Common myeloid progenitor, CD34-positive (primary cell): ENCODE measurements at regions not wholly inside any gene's neighbourhood (a gene's known extent, or its start where the extent isn't known, plus 50 kb on each side); places are given as distances from the start of the nearest gene placed in this dataset.

ENCODE experiments used
- CTCF ChIA-PET: fragments of 350-600 bp; sonication (Branson Sonifier 250); formaldehyde crosslinking; loops from one replicate; lab custom pipeline; 2021; ENCODE audit warnings: antibody characterized with exemption; lab: Charles Lee
- POLR2A ChIA-PET: fragments of 350-600 bp; sonication (Branson Sonifier 250); formaldehyde crosslinking; loops from one replicate; lab custom pipeline; 2021; ENCODE audit warnings: antibody characterized with exemption; lab: Charles Lee
- DNase-seq, 3 donors: peaks; one replicate each; pipeline versions ENCODE4 v3.0.0 to v3.0.0-alpha.2; 2013
- H3K27ac ChIP-seq, 2 experiments: 1 replicate in 1 of 2; 2 replicates in 1 of 2; pipeline ENCODE4 v1.7.0; 2013; ENCODE audit warnings: inconsistent platforms in 2 of 2, low read length in 2 of 2, mild to moderate bottlenecking in 2 of 2, low read depth in 1 of 2, moderate library complexity in 1 of 2; ENCODE audit not compliant: severe bottlenecking in 2 of 2, insufficient read depth in 1 of 2, poor library complexity in 1 of 2
- H3K27me3 ChIP-seq, 5 experiments: replicated peaks in 2 of 5; 1 replicate in 3 of 5; 2 replicates in 2 of 5; pipeline versions ENCODE4 v1.6.1 to v1.7.0; 2013; ENCODE audit warnings: low read length in 4 of 5, mild to moderate bottlenecking in 2 of 5, moderate library complexity in 2 of 5, inconsistent platforms in 1 of 5; ENCODE audit not compliant: insufficient read depth in 5 of 5, control insufficient read depth in 4 of 5
- H3K36me3 ChIP-seq, 4 experiments: 1 replicate in 2 of 4; 2 replicates in 2 of 4; pipeline versions ENCODE4 v1.6.1 to v1.7.0; 2013; ENCODE audit warnings: low read length in 3 of 4, control low read depth in 1 of 4, mild to moderate bottlenecking in 1 of 4; ENCODE audit not compliant: control insufficient read depth in 4 of 4, insufficient read depth in 4 of 4
- H3K4me1 ChIP-seq, 4 experiments: 1 replicate in 3 of 4; 2 replicates in 1 of 4; pipeline versions ENCODE4 v1.6.1 to v1.7.1; 2013; ENCODE audit warnings: low read length in 3 of 4, mild to moderate bottlenecking in 3 of 4, control low read depth in 1 of 4, inconsistent platforms in 1 of 4, moderate library complexity in 1 of 4; ENCODE audit not compliant: control insufficient read depth in 4 of 4, insufficient read depth in 4 of 4; ENCODE audit errors: control extremely low read depth in 1 of 4
- H3K4me3 ChIP-seq, 7 experiments: 1 replicate in 4 of 7; 2 replicates in 3 of 7; pipeline versions ENCODE4 v1.5.1 to v1.7.0; 2013; ENCODE audit warnings: mild to moderate bottlenecking in 7 of 7, low read length in 6 of 7, moderate library complexity in 6 of 7, inconsistent platforms in 2 of 7, low read depth in 2 of 7, control low read depth in 1 of 7; ENCODE audit not compliant: insufficient read depth in 4 of 7, control insufficient read depth in 1 of 7; ENCODE audit errors: extremely low read depth in 1 of 7
- H3K9me3 ChIP-seq, 5 experiments: 1 replicate in 4 of 5; 2 replicates in 1 of 5; pipeline versions ENCODE4 v1.6.1 to v1.7.1; 2013; ENCODE audit warnings: low read length in 4 of 5, mild to moderate bottlenecking in 2 of 5, inconsistent platforms in 1 of 5, low read depth in 1 of 5, moderate library complexity in 1 of 5; ENCODE audit not compliant: control insufficient read depth in 4 of 5, insufficient read depth in 2 of 5; ENCODE audit errors: control extremely low read depth in 1 of 5
- WGBS: methylation state at CpG from one replicate; pipeline ENCODE4 v1.1.5; 2013; ENCODE audit not compliant: insufficient coverage; 5-methylcytosine and 5-hydroxymethylcytosine counted together

DNA sequence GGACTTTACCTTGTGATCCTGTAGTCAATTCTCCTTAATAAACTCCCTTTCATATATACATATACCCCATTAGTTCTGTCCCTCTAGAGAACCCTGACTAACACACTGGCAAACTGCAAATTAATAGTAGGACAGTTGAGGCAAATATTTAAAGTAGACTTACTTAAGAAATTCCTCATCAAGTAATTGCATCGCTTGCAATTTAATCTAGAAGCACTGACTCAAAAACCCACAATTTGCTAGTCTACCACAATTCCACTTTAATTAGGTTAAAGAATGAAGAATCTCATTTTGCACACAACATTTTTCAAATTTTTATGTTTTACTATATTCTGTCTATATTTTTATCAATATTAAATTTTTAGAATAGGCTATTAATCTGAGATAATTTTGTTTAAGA is 188.1 kb downstream of the PLOD2 start:
- H3K4me1 ChIP-seq = no peaks in the 10 kb centered on the region
- H3K4me3 ChIP-seq = no peak overlapping the region
- H3K27me3 ChIP-seq = no peaks in the 10 kb centered on the region
- no peak overlapping the region for H3K27ac ChIP-seq
- H3K9me3 ChIP-seq = no peaks in the 10 kb centered on the region
- no peaks in the 10 kb centered on the region for H3K36me3 ChIP-seq
- CTCF ChIA-PET = no interaction called here
- POLR2A ChIA-PET = no interaction called here
- DNase-seq = no peak
- WGBS = no CpG with 5 or more reads among the region's 1 CpG

DNA sequence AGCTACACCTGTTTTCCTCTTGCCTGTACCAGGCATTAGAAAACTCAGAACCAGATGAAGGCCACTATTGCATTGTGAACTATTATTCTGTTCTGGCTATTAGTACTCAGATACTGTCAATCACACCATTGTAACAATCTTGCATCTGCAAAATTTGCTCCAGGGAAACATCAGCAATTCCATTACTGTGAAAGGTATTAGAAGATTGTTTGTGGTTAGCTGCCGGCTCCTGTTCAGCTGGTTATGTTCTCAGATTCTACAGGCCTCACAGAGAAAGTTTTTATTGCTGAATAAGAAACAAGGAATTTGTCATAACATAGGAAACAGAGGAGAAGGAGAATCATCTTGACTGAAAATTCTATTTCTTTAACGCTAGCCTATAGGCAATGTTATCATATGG is 179.9 kb downstream of the PLOD2 start:
- H3K9me3 ChIP-seq = peaks cover 0 to 3% (median 0%) of the 10 kb centered on the region in 5 experiments
- ChIA-PET CTCF (no interaction called here), POLR2A (no interaction called here)
- no peak for DNase-seq
- no peaks in the 10 kb centered on the region for H3K4me1 ChIP-seq
- H3K27ac ChIP-seq = no peak overlapping the region
- no peaks in the 10 kb centered on the region for H3K27me3 ChIP-seq
- H3K4me3 ChIP-seq = no peak overlapping the region
- 88% methylated on average over 1 of the region's 2 CpGs for WGBS
- H3K36me3 ChIP-seq = no peaks in the 10 kb centered on the region

DNA sequence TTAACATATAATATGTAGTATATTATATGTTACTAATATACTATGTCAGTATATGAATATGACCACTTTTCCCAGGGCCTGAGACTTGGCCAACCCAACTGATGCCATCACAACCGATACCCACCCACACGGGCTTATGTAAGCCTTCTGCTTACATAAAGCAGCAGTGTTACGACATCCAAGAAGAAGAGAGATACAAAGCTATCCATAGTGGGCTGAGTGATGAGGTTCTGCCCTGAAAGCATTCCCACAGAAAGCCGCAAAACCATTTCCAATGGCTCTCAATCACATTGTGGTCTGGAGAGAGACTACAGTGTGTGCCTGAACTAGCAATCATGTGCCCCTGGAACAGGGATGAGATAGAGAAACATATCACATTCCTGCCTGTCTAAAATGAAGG is 177.9 kb downstream of the PLOD2 start:
- H3K9me3 ChIP-seq = peaks cover 0 to 3% (median 0%) of the 10 kb centered on the region in 5 experiments
- POLR2A ChIA-PET = no interaction called here
- no peaks in the 10 kb centered on the region for H3K27me3 ChIP-seq
- no peak overlapping the region for H3K27ac ChIP-seq
- 100% methylated on average over 3 of the region's 4 CpGs for WGBS
- no peak overlapping the region for H3K4me3 ChIP-seq
- no peaks in the 10 kb centered on the region for H3K36me3 ChIP-seq
- DNase-seq = no peak
- CTCF ChIA-PET = no interaction called here
- no peaks in the 10 kb centered on the region for H3K4me1 ChIP-seq
